ENCODE measurements at regions not wholly inside any gene's neighbourhood (a gene's known extent, or its start where the extent isn't known, plus 50 kb on each side); places are given as distances from the start of the nearest gene placed in this dataset.

DNA sequence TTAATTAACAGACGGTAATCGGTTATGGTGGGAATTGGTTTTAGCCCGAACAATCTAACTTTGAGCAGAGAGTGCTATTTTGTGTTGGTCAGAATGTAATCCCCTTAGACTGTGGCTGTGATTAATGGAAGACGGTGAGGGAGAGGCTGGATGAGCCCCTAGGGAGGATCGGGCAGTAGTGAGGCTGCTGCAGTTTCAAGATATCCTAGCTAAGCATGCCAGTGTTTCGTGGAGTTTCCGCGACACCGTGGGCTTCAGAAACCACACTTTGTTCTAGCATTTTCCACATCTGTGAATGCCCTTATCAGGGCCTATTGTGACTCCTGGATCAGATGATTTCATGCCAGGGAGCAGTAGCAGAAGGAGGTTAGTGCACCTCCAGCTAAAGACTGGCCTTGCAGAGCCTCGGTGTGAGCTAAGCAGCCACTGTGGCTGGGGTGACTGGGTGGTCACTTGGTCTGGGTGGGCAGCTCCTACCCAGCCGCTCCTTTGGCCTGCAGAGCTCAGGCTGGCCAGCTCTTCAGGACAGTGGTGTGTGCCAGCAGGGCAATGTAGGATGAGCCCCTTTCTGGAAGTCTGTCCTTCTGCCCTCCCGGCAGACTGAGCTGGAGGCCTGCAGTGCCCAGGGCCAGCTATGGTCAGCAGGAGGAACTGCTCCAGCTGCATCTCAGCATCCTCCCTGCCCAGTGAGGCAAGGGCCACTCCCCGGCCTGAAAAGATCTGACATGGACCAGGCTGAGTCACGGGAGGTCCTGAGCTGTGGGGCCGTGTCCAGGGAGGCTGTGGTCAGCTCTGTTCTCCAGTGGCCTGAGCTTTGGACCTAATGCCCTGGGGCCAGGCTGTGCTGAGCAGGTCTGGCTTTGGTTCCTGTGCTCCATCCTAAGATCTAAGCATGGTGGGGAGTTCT is 142.6 kb upstream of the GPC1 start:
- Histone ChIP-seq H3K4me3 (no peak overlapping the region), H3K4me1 (ENCODE audit: control insufficient read depth, insufficient read depth, low read length) (no peaks in the 10 kb centered on the region), H4K20me1 (ENCODE audit: control insufficient read depth, insufficient read depth) (no peaks in the 10 kb centered on the region), H3K9ac (ENCODE audit: control insufficient read depth, insufficient read depth, low read length) (no peak overlapping the region), H3K4me2 (ENCODE audit: control insufficient read depth, insufficient read depth) (no peak overlapping the region), H3K27me3 (replicated peaks in 1 of 2; ENCODE audit: control insufficient read depth in 2 of 2, insufficient read depth in 2 of 2, low read length in 1 of 2) (0 out of 4 replicates have a peak, but pooled peaks cover 0 to 2% of the 10 kb centered on the region in 2 experiments), H2AFZ (ENCODE audit: control insufficient read depth, low read depth, low read length) (no peak overlapping the region), H3K36me3 (ENCODE audit: control insufficient read depth in 2 of 2, insufficient read depth in 2 of 2, low read length in 1 of 2) (no peaks in the 10 kb centered on the region), H3K27ac (ENCODE audit: control insufficient read depth, insufficient read depth) (no peak overlapping the region), H3K9me3 (replicated peaks; ENCODE audit: control insufficient read depth, insufficient read depth, low read length) (no peaks in the 10 kb centered on the region), H3K79me2 (ENCODE audit: control insufficient read depth, insufficient read depth, low read length) (no peaks in the 10 kb centered on the region)
- ChIA-PET POLR2A (no interaction called here), SMC1A (ENCODE audit: uncharacterized antibody, unreplicated experiment) (no interaction called here), CTCF (no interaction called here), RAD21 (ENCODE audit: unreplicated experiment) (no interaction called here)
- in situ Hi-C loops (cut with MboI) = no loop called here
- intact Hi-C loops (cut with micrococcal nuclease; ENCODE audit: unreplicated experiment) = no loop called here
- DNase-seq (ENCODE audit: low read depth, low spot score) = no peak
- ATAC-seq = no peak
- no TSS peak for BruUV-seq (replicated peaks)
- no peak for FAIRE-seq
- TF ChIP-seq EZH2 (IDR thresholded peaks at IDR 0.05; ENCODE audit: borderline replicate concordance, control insufficient read depth, low read depth, low read length) = no peak
- no peak for TF ChIP-seq KLF5 (IDR thresholded peaks at IDR 0.05; ENCODE audit: partially characterized antibody)
- TF ChIP-seq, protein P1, sequence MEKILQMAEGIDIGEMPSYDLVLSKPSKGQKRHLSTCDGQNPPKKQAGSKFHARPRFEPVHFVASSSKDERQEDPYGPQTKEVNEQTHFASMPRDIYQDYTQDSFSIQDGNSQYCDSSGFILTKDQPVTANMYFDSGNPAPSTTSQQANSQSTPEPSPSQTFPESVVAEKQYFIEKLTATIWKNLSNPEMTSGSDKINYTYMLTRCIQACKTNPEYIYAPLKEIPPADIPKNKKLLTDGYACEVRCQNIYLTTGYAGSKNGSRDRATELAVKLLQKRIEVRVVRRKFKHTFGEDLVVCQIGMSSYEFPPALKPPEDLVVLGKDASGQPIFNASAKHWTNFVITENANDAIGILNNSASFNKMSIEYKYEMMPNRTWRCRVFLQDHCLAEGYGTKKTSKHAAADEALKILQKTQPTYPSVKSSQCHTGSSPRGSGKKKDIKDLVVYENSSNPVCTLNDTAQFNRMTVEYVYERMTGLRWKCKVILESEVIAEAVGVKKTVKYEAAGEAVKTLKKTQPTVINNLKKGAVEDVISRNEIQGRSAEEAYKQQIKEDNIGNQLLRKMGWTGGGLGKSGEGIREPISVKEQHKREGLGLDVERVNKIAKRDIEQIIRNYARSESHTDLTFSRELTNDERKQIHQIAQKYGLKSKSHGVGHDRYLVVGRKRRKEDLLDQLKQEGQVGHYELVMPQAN (conservative IDR thresholded peaks at IDR 0.05) = no peak
- TF ChIP-seq, protein P2, sequence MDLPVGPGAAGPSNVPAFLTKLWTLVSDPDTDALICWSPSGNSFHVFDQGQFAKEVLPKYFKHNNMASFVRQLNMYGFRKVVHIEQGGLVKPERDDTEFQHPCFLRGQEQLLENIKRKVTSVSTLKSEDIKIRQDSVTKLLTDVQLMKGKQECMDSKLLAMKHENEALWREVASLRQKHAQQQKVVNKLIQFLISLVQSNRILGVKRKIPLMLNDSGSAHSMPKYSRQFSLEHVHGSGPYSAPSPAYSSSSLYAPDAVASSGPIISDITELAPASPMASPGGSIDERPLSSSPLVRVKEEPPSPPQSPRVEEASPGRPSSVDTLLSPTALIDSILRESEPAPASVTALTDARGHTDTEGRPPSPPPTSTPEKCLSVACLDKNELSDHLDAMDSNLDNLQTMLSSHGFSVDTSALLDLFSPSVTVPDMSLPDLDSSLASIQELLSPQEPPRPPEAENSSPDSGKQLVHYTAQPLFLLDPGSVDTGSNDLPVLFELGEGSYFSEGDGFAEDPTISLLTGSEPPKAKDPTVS (IDR thresholded peaks at IDR 0.05; ENCODE audit: low read depth, low read length) = no peak
- no peak for TF ChIP-seq TCF7 (IDR thresholded peaks at IDR 0.05; ENCODE audit: borderline replicate concordance)
- TF ChIP-seq, protein P3, sequence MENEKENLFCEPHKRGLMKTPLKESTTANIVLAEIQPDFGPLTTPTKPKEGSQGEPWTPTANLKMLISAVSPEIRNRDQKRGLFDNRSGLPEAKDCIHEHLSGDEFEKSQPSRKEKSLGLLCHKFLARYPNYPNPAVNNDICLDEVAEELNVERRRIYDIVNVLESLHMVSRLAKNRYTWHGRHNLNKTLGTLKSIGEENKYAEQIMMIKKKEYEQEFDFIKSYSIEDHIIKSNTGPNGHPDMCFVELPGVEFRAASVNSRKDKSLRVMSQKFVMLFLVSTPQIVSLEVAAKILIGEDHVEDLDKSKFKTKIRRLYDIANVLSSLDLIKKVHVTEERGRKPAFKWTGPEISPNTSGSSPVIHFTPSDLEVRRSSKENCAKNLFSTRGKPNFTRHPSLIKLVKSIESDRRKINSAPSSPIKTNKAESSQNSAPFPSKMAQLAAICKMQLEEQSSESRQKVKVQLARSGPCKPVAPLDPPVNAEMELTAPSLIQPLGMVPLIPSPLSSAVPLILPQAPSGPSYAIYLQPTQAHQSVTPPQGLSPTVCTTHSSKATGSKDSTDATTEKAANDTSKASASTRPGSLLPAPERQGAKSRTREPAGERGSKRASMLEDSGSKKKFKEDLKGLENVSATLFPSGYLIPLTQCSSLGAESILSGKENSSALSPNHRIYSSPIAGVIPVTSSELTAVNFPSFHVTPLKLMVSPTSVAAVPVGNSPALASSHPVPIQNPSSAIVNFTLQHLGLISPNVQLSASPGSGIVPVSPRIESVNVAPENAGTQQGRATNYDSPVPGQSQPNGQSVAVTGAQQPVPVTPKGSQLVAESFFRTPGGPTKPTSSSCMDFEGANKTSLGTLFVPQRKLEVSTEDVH (IDR thresholded peaks at IDR 0.05; ENCODE audit: low read depth, partially characterized antibody) = no peak
- TF ChIP-seq NFIC (IDR thresholded peaks at IDR 0.05; ENCODE audit: low read depth, low read length) = no peak
- no peak for TF ChIP-seq POLR2AphosphoS5 (IDR thresholded peaks at IDR 0.05; ENCODE audit: low read length)
- TF ChIP-seq, protein P4, sequence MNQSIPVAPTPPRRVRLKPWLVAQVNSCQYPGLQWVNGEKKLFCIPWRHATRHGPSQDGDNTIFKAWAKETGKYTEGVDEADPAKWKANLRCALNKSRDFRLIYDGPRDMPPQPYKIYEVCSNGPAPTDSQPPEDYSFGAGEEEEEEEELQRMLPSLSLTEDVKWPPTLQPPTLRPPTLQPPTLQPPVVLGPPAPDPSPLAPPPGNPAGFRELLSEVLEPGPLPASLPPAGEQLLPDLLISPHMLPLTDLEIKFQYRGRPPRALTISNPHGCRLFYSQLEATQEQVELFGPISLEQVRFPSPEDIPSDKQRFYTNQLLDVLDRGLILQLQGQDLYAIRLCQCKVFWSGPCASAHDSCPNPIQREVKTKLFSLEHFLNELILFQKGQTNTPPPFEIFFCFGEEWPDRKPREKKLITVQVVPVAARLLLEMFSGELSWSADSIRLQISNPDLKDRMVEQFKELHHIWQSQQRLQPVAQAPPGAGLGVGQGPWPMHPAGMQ (IDR thresholded peaks at IDR 0.05; ENCODE audit: borderline replicate concordance) = no peak
- no peak for TF ChIP-seq TCF3 (IDR thresholded peaks at IDR 0.05; ENCODE audit: borderline replicate concordance, insufficient read depth, low read depth, low read length)
- no peak for TF ChIP-seq CREM (IDR thresholded peaks at IDR 0.05; ENCODE audit: low read depth)
- no peak for TF ChIP-seq YBX1 (IDR thresholded peaks at IDR 0.05)
- TF ChIP-seq TCF12 (IDR thresholded peaks at IDR 0.05; ENCODE audit: low read depth, low read length) = no peak
- TF ChIP-seq JUND (IDR thresholded peaks at IDR 0.05; ENCODE audit: low read depth, low read length) = no peak
- no peak for TF ChIP-seq ESRRA (IDR thresholded peaks at IDR 0.05; ENCODE audit: low read length)
- no peak for TF ChIP-seq BRCA1 (IDR thresholded peaks at IDR 0.05; ENCODE audit: low read depth, low read length)
- TF ChIP-seq SIN3A (IDR thresholded peaks at IDR 0.05; ENCODE audit: low read depth, low read length) = no peak
- 29% methylated on average over 15 of the region's 15 CpGs for WGBS (ENCODE audit: insufficient coverage, insufficient replicate concordance, low lambda C conversion rate, missing lambda C conversion rate)

All from GM12878 (cell line).